Mammary epithelial cell (primary cell): ENCODE measurements at regions not wholly inside any gene's neighbourhood (a gene's known extent, or its start where the extent isn't known, plus 50 kb on each side); places are given as distances from the start of the nearest gene placed in this dataset.

Source experiments
- EZH2 ChIP-seq: IDR thresholded peaks from 2 replicates; pipeline ENCODE4 v1.6.1; 2012; ENCODE audit warnings: low read length, inconsistent platforms, borderline replicate concordance
- TF ChIP-seq, protein P1 (sequence below), 2 donors: IDR thresholded peaks in 1 of 2; conservative IDR thresholded peaks in 1 of 2; 2 replicates each; pipeline ENCODE4 v1.5.1; 2011 to 2012; ENCODE audit warnings: inconsistent platforms in 2 of 2, low read length in 2 of 2, mild to moderate bottlenecking in 2 of 2, control low read depth in 1 of 2, low read depth in 1 of 2; ENCODE audit not compliant: insufficient read depth in 1 of 2; ENCODE audit errors: extremely low read depth in 1 of 2

DNA sequence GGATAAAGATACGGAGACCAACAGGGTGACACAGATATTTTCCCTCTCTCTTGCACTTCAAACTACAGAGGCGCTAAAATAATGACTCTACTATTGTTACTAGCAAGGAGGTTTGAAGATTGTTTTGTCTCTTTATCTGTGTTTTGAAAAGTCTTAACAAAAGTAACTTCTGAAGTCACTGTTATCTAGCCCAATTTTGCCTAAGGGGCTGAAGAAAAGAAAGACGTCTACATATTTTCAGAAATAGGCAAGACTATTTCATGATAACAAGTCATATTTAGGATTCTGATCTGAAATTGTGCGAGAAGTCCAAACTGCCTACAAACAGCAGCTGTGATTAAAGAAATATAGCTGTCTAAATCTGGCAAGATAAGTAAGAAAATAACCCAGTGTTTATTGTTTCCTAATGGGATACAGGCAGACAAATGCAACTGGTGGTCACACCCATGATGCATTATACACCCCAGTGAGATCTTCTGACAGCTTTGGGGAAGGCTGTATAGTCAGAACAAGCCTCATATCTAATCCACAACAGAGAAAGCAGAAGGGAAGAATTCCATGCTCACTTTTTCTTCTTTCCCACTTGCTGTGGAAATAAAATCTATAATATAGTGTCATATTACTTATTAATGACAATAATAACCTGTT, 226.9 kb upstream of the ARID2 start:
- TF ChIP-seq, protein P1, sequence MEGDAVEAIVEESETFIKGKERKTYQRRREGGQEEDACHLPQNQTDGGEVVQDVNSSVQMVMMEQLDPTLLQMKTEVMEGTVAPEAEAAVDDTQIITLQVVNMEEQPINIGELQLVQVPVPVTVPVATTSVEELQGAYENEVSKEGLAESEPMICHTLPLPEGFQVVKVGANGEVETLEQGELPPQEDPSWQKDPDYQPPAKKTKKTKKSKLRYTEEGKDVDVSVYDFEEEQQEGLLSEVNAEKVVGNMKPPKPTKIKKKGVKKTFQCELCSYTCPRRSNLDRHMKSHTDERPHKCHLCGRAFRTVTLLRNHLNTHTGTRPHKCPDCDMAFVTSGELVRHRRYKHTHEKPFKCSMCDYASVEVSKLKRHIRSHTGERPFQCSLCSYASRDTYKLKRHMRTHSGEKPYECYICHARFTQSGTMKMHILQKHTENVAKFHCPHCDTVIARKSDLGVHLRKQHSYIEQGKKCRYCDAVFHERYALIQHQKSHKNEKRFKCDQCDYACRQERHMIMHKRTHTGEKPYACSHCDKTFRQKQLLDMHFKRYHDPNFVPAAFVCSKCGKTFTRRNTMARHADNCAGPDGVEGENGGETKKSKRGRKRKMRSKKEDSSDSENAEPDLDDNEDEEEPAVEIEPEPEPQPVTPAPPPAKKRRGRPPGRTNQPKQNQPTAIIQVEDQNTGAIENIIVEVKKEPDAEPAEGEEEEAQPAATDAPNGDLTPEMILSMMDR (conservative IDR thresholded peaks at IDR 0.05 in 1 of 2, IDR thresholded peaks at IDR 0.05 in 1 of 2; ENCODE audit: extremely low read depth in 1 of 2, insufficient read depth in 1 of 2, low read depth in 1 of 2, low read length in 2 of 2) = no peak
- no peak for TF ChIP-seq EZH2
